Trophoblast cell (in vitro differentiated cells and primary cell): ENCODE measurements at regions not wholly inside any gene's neighbourhood (a gene's known extent, or its start where the extent isn't known, plus 50 kb on each side); places are given as distances from the start of the nearest gene placed in this dataset.

Source experiments
- DNase-seq, 2 donors: peaks; one replicate each; pipeline ENCODE4 v3.0.0-alpha.2; 2016
- H2AFZ ChIP-seq: 2 replicates; pipeline ENCODE4 v1.6.1; 2013; ENCODE audit warnings: low read length, moderate library complexity, mild to moderate bottlenecking; ENCODE audit not compliant: insufficient read depth, poor library complexity
- H2AK5ac ChIP-seq: 2 replicates; pipeline ENCODE4 v1.6.1; 2013; ENCODE audit warnings: mild to moderate bottlenecking, low read length
- H2BK120ac ChIP-seq: 2 replicates; pipeline ENCODE4 v1.6.1; 2013; ENCODE audit warnings: low read length, mild to moderate bottlenecking, moderate library complexity; ENCODE audit not compliant: insufficient read depth, poor library complexity
- H2BK12ac ChIP-seq: 2 replicates; pipeline ENCODE4 v1.6.1; 2013; ENCODE audit warnings: mild to moderate bottlenecking, low read length, moderate library complexity
- H2BK5ac ChIP-seq: 2 replicates; pipeline ENCODE4 v1.6.1; 2013; ENCODE audit warnings: low read length, low read depth, moderate library complexity, mild to moderate bottlenecking; ENCODE audit not compliant: poor library complexity
- H3K14ac ChIP-seq: 2 replicates; pipeline ENCODE4 v1.6.1; 2013; ENCODE audit warnings: mild to moderate bottlenecking, low read length
- H3K18ac ChIP-seq: 2 replicates; pipeline ENCODE4 v1.6.1; 2013; ENCODE audit warnings: mild to moderate bottlenecking, low read length
- H3K23ac ChIP-seq: 2 replicates; pipeline ENCODE4 v1.6.1; 2013; ENCODE audit warnings: low read length
- H3K27ac ChIP-seq: 2 replicates; pipeline ENCODE4 v1.5.1; 2013; ENCODE audit warnings: low read depth, mild to moderate bottlenecking, inconsistent platforms, low read length, moderate library complexity
- H3K27me3 ChIP-seq: 2 replicates; pipeline ENCODE4 v1.6.1; 2013; ENCODE audit warnings: inconsistent platforms, mild to moderate bottlenecking, low read length, moderate library complexity; ENCODE audit not compliant: insufficient read depth
- H3K36me3 ChIP-seq, 2 experiments: 1 replicate in 1 of 2; 2 replicates in 1 of 2; pipeline ENCODE4 v1.6.1; 2013; ENCODE audit warnings: low read length in 2 of 2, mild to moderate bottlenecking in 2 of 2, moderate library complexity in 1 of 2; ENCODE audit not compliant: insufficient read depth in 2 of 2, control insufficient read depth in 1 of 2
- H3K4ac ChIP-seq: 2 replicates; pipeline ENCODE4 v1.6.1; 2013; ENCODE audit warnings: low read depth, mild to moderate bottlenecking, low read length, moderate library complexity
- H3K4me1 ChIP-seq, 2 experiments: 1 replicate in 1 of 2; 2 replicates in 1 of 2; pipeline ENCODE4 v1.6.1; 2013; ENCODE audit warnings: low read length in 2 of 2, mild to moderate bottlenecking in 2 of 2, moderate library complexity in 1 of 2; ENCODE audit not compliant: insufficient read depth in 2 of 2, control insufficient read depth in 1 of 2
- H3K4me2 ChIP-seq: 2 replicates; pipeline ENCODE4 v1.6.1; 2013; ENCODE audit warnings: inconsistent platforms, mild to moderate bottlenecking, low read length, moderate library complexity
- H3K4me3 ChIP-seq: 2 replicates; pipeline ENCODE4 v1.5.1; 2013; ENCODE audit warnings: mild to moderate bottlenecking, low read depth, low read length, inconsistent platforms
- H3K79me1 ChIP-seq: one replicate; pipeline ENCODE4 v1.6.1; 2013; ENCODE audit warnings: low read length
- H3K79me2 ChIP-seq: 2 replicates; pipeline ENCODE4 v1.6.1; 2013; ENCODE audit warnings: low read length, mild to moderate bottlenecking; ENCODE audit not compliant: control insufficient read depth, insufficient read depth, poor library complexity
- H3K9ac ChIP-seq: 2 replicates; pipeline ENCODE4 v1.6.1; 2013; ENCODE audit warnings: mild to moderate bottlenecking, low read length
- H3K9me3 ChIP-seq: 2 replicates; pipeline ENCODE4 v1.6.1; 2013; ENCODE audit warnings: low read depth, mild to moderate bottlenecking, control low read depth, inconsistent platforms, low read length; ENCODE audit not compliant: insufficient read depth
- H4K12ac ChIP-seq: 2 replicates; pipeline ENCODE4 v1.6.1; 2013; ENCODE audit warnings: low read depth, mild to moderate bottlenecking, low read length, moderate library complexity
- H4K8ac ChIP-seq: 2 replicates; pipeline ENCODE4 v1.6.1; 2013; ENCODE audit warnings: low read depth, mild to moderate bottlenecking, low read length, moderate library complexity
- H4K91ac ChIP-seq: one replicate; pipeline ENCODE4 v1.6.1; 2013; ENCODE audit warnings: low read depth, mild to moderate bottlenecking, low read length, moderate library complexity
- WGBS: extraction: QIAGEN DNeasy Blood & Tissue Kit; methylation state at CpG from one replicate; pipeline ENCODE4 v1.1.7; 2013; ENCODE audit warnings: missing lambda C conversion rate; ENCODE audit not compliant: insufficient read length, insufficient coverage; ENCODE audit errors: extremely low coverage; 5-methylcytosine and 5-hydroxymethylcytosine counted together

DNA sequence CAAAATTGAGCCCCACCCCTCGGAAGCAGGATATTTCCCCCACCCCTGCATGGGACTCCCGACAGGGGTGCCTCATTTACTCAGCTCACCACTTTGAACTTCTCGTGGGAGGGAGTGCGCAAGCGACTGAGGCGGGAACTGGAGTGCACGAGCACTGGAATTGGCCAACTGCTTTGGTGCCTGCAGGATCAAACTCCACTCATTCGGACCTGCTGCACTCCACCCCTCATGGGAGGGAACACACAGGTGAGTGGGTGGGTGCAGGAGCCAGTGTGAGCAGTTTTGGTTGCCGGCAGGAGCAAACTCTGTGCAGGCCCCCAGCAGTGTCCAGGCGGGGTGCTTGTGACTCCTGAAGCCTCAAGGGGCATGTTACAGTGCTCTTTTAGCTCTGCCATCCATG is 301.2 kb downstream of the TUSC1 start:
- Histone ChIP-seq H3K27me3 (no peaks in the 10 kb centered on the region), H2BK120ac (no peak overlapping the region), H2BK12ac (no peak overlapping the region), H3K79me2 (no peaks in the 10 kb centered on the region), H3K18ac (no peak overlapping the region), H3K9me3 (no peaks in the 10 kb centered on the region), H2AK5ac (no peak overlapping the region), H4K8ac (no peak overlapping the region), H2AFZ (no peak overlapping the region), H3K4me1 (no peaks in the 10 kb centered on the region), H3K27ac (no peak overlapping the region), H3K79me1 (no peaks in the 10 kb centered on the region), H4K91ac (no peak overlapping the region), H3K23ac (no peak overlapping the region), H3K4me2 (no peak overlapping the region), H2BK5ac (no peak overlapping the region), H3K4me3 (no peak overlapping the region), H3K9ac (no peak overlapping the region), H3K14ac (no peak overlapping the region), H3K36me3 (no peaks in the 10 kb centered on the region), H4K12ac (no peak overlapping the region), H3K4ac (no peak overlapping the region)
- no CpG with 5 or more reads among the region's 10 CpGs for WGBS
- DNase-seq, result no peak

DNA sequence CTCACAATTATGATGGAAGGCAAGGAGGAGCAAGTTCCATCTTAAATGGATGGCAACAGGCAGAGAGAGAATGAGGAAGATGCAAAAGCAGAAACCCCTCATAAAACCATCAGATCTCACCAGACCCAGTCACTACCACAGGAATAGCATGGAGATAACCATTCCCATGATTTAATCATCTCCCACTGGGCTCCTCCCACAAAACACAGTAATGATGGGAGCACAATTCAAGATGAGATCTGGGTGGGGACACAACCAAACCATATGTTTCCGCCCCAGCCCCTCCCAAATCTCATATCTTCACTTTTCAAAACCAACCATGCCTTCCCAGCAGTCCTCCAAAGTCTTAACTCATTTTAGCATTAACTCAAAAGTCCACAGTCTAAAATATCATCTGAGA is 304.0 kb downstream of the TUSC1 start:
- no peak overlapping the region for H2BK120ac ChIP-seq
- whole genome bisulfite sequencing, result no CpG with 5 or more reads among the region's 1 CpG
- no peak overlapping the region for H3K14ac ChIP-seq
- H3K79me2 ChIP-seq, result no peaks in the 10 kb centered on the region
- H2AK5ac ChIP-seq, result no peak overlapping the region
- H3K27ac ChIP-seq, result no peak overlapping the region
- no peak overlapping the region for H3K4me3 ChIP-seq
- H3K4me2 ChIP-seq, result no peak overlapping the region
- H3K79me1 ChIP-seq, result no peaks in the 10 kb centered on the region
- H4K8ac ChIP-seq, result no peak overlapping the region
- no peak overlapping the region for H4K91ac ChIP-seq
- no peak overlapping the region for H2BK5ac ChIP-seq
- H2BK12ac ChIP-seq, result no peak overlapping the region
- no peaks in the 10 kb centered on the region for H3K27me3 ChIP-seq
- H3K23ac ChIP-seq, result no peak overlapping the region
- no peaks in the 10 kb centered on the region for H3K4me1 ChIP-seq
- no peak overlapping the region for H3K4ac ChIP-seq
- no peak for DNase-seq
- no peaks in the 10 kb centered on the region for H3K9me3 ChIP-seq
- H4K12ac ChIP-seq, result no peak overlapping the region
- no peaks in the 10 kb centered on the region for H3K36me3 ChIP-seq
- H3K18ac ChIP-seq, result no peak overlapping the region
- no peak overlapping the region for H3K9ac ChIP-seq
- H2AFZ ChIP-seq, result no peak overlapping the region

DNA sequence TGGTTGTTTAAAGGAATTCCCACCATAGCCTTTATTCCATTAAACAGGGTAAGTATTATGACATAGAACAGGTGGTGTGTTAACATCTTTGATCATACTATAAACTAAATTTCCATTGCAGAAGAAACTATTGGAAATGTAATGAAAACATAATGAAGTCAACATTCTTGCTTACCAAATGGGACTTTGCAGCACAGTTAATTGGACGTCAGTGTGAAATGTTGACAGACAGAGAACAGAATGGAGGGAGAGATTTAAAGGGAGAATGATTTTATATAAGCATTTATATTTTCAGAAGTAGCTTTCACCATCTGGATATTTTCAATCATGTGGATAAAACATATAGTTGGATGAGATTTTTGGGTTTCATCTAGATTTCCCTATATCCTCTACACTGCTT is 311.3 kb downstream of the TUSC1 start:
- Histone ChIP-seq H3K4ac (no peak overlapping the region), H3K36me3 (no peaks in the 10 kb centered on the region), H2AFZ (no peak overlapping the region), H3K27me3 (no peaks in the 10 kb centered on the region), H4K8ac (no peak overlapping the region), H3K4me3 (no peak overlapping the region), H2BK120ac (no peak overlapping the region), H3K27ac (no peak overlapping the region), H2BK5ac (no peak overlapping the region), H4K91ac (no peak overlapping the region), H2AK5ac (no peak overlapping the region), H3K14ac (no peak overlapping the region), H3K23ac (no peak overlapping the region), H3K9me3 (no peaks in the 10 kb centered on the region), H3K9ac (no peak overlapping the region), H3K18ac (no peak overlapping the region), H3K4me1 (no peaks in the 10 kb centered on the region), H2BK12ac (no peak overlapping the region), H3K79me1 (no peaks in the 10 kb centered on the region), H3K79me2 (no peaks in the 10 kb centered on the region), H3K4me2 (no peak overlapping the region), H4K12ac (no peak overlapping the region)
- no peak for DNase-seq
- WGBS, result no CpG with 5 or more reads among the region's 1 CpG

DNA sequence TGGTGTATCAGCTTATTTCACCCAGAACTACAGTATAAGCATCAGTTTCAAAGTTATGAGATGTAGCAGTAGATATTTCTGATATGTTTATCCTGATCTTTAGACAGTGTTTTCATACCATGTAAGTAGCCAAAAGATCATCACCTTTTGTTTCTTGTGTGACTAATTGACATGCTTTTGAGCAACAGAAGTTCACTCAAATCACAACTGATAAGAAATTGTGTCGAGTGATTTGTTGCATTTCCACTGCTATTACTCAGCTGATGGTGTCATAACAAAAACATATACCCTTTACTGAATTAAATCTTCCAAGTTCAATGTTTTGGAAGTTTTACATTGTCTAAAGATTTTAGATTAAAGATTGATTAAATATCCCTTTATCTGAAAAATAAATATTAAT is 324.5 kb downstream of the TUSC1 start:
- H3K9ac ChIP-seq, result no peak overlapping the region
- WGBS, result no CpG with 5 or more reads among the region's 1 CpG

More for the DNA sequence above, 324.5 kb downstream of the TUSC1 start:
- no peak overlapping the region for H2BK5ac ChIP-seq
- H3K18ac ChIP-seq, result no peak overlapping the region
- H3K4me2 ChIP-seq, result no peak overlapping the region
- no peak overlapping the region for H2AK5ac ChIP-seq
- no peak overlapping the region for H2BK12ac ChIP-seq
- H3K4me1 ChIP-seq, result no peaks in the 10 kb centered on the region
- DNase-seq, result peak; percentile 22 to 85
- H3K4ac ChIP-seq, result no peak overlapping the region
- H3K79me2 ChIP-seq, result no peaks in the 10 kb centered on the region
- no peak overlapping the region for H2AFZ ChIP-seq
- no peak overlapping the region for H3K27ac ChIP-seq
- no peak overlapping the region for H4K91ac ChIP-seq
- H3K36me3 ChIP-seq, result no peaks in the 10 kb centered on the region
- no peak overlapping the region for H4K12ac ChIP-seq
- H3K9me3 ChIP-seq, result peaks cover 7% of the 10 kb centered on the region
- H3K4me3 ChIP-seq, result no peak overlapping the region
- no peaks in the 10 kb centered on the region for H3K79me1 ChIP-seq
- no peaks in the 10 kb centered on the region for H3K27me3 ChIP-seq
- no peak overlapping the region for H3K23ac ChIP-seq
- H2BK120ac ChIP-seq, result no peak overlapping the region
- no peak overlapping the region for H4K8ac ChIP-seq
- no peak overlapping the region for H3K14ac ChIP-seq
